Fibroblast of skin of abdomen (primary cell): ENCODE measurements at regions not wholly inside any gene's neighbourhood (a gene's known extent, or its start where the extent isn't known, plus 50 kb on each side); places are given as distances from the start of the nearest gene placed in this dataset.
"Not testable (repeated sequence)": the region's sequence is repeated elsewhere in the genome, so short reads cannot be mapped to it uniquely, and the experiment has no call there.

Source experiments
- DNase-seq: peaks from one replicate; pipeline ENCODE4 v3.0.0-alpha.2; 2013

DNA sequence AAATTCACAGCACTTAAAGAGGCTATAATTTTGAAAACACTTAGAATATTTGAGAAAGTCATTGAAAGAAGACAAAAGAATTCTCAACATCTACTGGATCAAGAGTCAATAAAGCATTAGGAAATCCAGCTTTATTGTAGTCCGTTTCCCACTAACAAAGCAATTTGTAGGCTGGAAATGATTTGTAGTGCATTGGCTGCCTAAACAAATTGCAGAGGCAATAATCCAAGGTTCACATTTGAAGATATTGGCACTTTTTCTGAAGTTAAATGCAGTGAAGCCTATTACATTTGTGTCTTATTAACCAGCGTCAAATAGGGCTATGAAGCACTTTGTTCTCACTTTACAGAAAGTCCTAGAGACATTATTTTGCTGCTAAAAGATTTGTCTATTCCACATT is 848.1 kb upstream of the SLITRK1 start:
- DNase-seq, result no peak

GRCh38 chr13:84705982-84706710 is 823.9 kb upstream of the SLITRK1 start:
- DNase-seq, result no peak

DNA sequence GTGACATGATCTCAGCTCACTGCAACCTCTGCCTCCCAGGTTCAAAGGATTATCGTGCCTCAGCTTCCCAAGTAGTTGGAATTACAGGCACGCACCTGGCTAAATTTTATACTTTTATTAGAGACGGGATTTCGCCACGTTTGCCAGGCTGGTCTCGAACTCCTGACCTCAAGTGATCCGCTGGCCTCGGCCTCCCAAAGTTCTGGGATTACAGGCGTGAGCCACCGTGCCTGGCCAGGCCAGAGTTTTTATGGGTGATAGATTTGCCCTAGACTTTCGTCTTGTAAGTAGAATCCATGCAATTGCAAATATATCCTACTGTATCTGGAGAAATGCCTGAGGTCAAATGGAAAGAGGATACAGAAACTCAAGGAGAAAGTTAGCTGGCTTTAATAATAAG is 819.9 kb upstream of the SLITRK1 start:
- DNase-seq, result no peak

DNA sequence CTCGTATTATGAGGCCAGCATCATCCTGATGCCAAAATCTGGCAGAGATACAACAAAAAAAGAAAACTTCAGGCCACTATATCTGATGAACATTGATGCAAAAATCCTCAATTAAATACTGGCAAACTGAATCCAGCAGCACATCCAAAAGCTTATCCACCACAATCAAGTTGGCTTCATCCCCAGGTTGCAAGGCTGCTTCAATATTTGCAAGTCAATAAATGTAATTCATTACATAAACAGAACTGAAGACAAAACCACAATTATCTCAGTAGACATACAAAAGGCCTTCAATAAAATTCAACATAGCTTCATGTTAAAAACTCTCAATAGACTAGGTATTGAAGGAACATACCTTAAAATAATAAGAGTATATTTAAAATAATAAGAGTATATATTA is 815.3 kb upstream of the SLITRK1 start:
- not testable (repeated sequence) for DNase-seq

DNA sequence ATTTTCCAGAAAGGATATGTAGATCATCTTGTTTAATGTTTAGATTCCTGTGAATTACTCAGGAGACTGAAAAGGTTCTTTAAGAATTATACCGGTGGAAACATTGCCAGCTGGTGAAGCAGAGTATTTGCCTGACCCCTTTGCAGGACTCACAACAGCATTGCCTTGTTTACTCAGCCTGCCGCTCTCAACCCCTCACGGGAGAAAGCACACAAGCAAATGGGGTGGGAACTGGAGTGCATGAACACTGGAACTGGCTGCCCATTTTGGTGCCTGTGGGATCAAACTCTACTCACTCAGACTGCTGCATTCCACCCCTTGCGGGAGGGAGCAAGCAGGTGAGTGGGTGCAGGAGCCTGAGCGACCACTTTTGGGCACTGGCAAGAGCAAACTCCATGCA is 804.7 kb upstream of the SLITRK1 start:
- DNase-seq, result no peak

DNA sequence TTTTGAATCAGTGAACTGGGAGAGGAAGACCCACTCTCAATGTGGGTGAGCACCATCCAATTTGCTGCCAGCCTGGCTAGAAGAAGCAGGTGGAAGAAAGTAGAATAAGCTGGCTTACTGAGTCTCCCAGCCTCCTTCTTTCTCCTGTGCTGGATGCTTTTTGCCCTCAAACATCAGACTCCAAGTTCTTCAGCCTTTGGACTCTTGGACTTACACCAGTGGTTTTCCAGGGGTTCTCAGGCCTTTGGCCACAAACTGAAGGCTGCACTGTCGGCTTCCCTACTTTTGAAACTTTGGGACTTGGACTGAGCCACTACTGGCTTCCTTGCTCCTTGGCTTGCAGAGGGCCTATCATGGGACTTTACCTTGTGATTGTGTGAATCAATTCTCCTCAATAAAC is 804.2 kb upstream of the SLITRK1 start:
- DNase-seq, result no peak

DNA sequence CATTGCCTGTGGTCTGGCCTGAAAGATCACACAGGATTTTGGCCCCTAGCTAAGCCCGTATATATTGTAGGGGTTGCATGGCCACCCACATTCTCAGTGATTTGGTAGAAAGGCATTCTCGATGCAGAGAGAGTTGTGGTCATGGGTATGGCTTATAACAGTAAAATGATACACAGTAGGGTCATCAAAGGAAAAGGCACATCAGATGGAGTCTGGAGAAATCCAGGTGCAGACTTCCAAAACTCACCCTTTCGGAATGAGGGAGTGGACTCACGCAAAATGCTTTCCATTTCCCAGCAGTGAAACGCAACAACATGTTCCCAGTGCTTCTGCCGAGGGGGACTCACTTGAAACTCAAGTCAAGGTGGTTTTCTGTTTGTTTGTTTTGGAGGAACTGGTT is 802.5 kb upstream of the SLITRK1 start:
- DNase-seq, result no peak

DNA sequence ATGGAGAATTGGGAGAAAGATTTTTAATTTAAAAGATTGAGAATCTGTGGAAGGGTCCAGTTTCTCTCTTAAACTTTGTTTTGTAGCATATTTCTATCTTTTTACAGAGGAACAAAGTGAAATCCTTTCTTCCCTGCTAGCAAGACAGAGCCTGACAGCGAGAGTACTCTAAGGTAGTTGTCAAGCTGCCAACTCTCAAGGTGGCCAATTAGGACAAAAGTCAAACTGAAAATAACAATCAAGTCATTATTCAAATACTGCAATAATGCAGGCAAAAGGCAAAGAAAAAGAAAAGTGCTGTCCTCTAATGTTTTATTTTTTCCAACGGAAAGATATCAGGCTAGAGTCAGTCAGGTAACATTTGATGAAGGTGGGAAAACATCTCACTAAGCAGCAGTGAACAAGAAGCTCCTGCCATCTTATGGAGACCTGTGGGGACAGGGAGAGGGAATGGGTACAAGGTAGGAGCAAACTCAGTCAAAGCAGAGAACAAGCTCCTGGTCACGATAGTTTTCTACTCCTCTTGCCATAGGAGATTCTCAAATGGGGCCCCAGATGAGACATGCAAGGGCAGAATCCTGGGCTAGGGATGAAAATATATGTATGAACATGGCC is 801.9 kb upstream of the SLITRK1 start:
- DNase-seq, result no peak

- no peak for DNase-seq
Observed at GRCh38 chr13:84683448-84683847, 801.2 kb upstream of the SLITRK1 start.

DNA sequence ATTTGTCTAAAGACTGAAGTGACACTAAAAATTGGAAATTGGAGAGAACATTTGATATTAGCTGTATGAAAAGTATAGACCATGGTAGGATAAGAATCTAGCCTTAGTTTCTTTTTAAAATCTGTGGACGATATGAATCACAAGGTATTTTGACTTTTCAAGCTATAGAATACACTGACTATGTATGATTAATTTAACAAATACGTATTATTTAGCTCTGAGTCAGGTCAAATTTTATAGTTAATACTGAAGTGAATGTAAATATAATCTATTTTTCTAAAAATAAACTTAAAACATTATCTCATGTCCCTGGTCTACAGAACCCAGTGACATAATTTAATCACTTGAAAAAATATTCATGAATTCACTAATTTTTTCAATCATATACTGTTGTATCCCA is 795.6 kb upstream of the SLITRK1 start:
- no peak for DNase-seq

DNA sequence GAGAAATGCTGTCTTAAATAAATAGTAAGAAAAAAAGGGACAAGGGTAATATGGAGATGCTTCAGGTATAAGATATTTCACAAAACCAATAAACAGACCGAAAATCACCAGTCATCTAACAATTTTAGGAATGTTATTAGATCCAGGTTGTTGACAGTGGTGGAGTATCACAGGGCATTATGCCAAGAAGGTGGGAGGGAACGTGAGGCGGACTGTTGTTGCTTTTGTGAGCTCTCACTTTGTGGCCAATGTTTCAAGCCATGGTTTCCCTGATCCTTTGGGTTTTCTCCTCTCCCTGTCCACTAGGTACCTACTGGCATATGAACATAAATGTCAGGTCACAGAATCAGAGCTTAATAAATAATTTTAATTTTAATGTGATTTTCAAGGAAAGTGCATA is 790.3 kb upstream of the SLITRK1 start:
- DNase-seq, result no peak

GRCh38 chr13:84670245-84670644 is 788.0 kb upstream of the SLITRK1 start:
- no peak for DNase-seq

DNA sequence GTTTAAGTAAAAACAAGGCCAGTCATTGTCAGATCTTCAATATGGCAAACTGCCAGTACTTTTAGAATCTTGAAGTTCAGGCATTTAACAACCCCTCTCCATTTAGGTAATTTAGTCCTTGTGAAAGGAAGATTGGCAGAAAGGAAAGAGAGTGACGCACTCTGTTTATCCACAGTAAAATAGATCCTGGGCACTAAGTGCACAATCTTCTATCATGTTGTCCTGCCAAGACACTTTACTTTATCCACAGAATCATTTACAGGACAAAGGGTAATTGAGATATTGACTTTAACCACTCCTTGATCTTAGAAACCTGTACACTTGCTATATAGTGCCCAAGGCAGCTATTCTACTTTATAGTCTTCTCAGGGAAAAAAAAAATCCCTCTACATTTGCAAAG is 786.4 kb upstream of the SLITRK1 start:
- no peak for DNase-seq

DNA sequence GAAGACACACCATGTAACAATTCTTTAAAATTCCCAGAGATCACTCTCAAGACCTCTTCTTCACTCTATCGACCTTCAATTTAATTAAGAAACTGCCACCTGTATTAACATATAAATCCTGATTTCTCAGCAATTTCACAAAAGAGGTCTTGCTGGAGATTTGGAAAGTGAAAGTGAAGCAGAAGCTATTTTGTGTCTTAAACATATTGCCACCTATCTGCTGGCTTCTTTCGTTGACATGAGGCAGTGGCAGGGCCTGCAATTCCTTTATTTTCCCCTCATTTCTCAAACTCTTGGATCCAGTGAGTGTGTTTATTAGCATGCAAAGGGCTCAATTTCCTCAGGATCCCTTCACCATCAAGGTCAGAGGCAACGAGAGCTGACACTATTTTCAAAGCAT is 780.2 kb upstream of the SLITRK1 start:
- no peak for DNase-seq

- no peak for DNase-seq
Observed at GRCh38 chr13:84661718-84662117, 779.4 kb upstream of the SLITRK1 start.

DNA sequence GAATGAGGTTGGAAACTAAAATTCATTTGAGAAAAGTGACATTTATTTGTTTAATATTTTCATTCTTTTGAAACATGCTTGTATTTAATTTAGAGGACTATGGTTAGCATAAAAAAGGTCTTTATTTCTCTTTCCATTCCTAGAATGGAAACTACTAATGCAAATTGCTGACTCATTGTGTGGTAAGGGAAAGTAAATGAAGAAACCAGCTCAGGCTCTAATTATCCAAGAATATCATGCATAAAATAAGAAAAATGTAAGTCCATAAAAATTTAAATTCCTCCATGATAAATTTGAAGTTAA is 777.0 kb upstream of the SLITRK1 start:
- peak; percentile 36 for DNase-seq

GRCh38 chr13:84658491-84659358 is 776.5 kb upstream of the SLITRK1 start:
- DNase-seq, result no peak

DNA sequence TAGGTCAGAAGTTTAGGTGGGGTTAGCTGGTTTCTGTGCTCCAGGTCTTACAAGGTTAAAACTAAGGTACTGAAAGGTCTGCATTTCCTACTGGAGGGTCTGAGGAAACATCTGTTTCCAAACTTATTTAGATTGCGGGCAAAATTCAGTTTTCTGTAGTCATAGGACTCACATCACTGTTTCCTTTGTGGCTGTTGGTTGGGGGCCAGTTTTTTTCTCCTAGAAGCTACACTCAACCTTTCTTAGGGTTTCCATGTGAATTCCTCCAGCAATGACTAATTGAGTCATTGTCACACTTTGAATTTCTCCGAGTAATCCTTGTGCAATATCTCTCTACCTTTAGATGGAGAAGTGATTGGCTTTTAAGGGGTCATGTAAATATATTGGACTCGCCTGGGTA is 773.4 kb upstream of the SLITRK1 start:
- peak; percentile 56 for DNase-seq

DNA sequence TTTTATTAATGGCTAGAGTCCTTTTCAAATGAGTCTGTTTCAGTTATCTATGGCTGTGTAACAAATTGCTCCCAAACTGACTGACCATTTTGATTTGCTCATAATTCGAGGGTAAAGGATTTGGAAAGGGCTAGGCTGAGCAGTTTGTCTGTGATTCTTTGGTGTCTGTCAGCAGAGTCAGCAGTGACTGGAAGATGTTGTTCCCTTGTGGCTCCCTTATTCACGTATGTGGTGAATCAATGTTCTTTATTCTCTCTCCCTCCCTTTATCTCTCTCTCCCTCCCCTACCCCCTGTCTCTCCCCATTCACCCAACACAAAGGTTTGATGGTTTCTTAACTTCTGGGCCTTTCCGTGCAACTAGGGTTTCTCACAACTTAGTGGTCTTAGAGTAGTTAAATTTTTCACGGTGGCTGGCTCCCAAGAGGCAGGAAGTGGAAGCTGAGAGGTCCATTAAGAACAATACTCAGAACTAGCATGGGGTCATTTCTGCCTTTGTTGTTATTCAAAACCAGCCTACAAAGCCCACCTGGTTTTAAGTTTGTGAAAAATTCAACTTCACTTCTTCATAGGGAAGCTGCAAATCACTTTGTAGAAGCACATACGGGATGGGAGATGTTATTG is 772.5 kb upstream of the SLITRK1 start:
- DNase-seq, result no peak

DNA sequence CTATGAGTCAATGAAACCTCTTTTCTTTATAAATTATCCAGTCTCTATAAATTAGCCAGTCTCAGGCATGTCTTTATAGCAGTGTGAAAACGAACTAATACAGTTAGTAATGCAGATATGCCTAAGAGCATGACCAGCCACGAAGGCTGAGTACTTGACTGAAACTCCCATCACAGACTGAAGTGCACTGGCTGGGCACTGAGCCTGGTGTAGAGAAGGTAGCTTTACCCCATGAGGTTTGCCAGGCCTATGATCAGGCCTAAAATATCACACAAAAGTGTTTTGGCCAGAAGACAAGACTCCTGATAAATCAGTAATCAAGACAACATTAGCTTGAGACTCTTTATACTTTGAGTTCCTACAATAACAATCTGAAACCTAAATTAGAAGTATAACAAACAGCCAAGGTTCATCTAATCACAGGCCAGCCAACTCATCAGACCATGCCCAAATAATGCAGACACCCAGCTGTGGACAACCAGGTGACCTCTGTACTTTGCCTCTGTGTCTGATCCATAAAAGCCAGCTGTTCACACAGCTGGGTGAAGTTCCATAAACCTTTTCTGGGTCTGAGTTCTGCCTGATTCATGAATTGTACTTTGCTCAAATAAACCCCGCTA is 771.8 kb upstream of the SLITRK1 start:
- no peak for DNase-seq

- no peak for DNase-seq
Observed at GRCh38 chr13:84651705-84652104, 769.4 kb upstream of the SLITRK1 start.

DNA sequence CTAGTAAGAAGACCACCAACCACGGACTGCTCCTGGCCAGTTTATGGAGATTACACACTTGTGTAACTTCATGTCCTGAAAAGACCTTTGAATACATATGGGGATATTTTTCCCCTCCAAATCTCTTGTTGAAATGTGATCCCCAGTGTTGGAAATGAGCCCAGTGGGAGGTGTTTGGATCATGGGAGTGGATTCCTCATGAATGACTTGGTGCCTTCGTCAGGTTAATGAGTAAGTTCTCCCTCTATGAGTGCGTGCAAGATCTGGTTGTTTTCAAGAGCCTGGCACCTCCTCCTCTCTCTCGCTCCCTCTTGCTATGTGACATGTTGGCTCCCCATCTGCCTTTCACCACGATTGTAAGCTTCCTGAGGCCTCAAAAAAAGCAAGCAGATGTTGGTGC is 769.0 kb upstream of the SLITRK1 start:
- peak; percentile 85 for DNase-seq

DNA sequence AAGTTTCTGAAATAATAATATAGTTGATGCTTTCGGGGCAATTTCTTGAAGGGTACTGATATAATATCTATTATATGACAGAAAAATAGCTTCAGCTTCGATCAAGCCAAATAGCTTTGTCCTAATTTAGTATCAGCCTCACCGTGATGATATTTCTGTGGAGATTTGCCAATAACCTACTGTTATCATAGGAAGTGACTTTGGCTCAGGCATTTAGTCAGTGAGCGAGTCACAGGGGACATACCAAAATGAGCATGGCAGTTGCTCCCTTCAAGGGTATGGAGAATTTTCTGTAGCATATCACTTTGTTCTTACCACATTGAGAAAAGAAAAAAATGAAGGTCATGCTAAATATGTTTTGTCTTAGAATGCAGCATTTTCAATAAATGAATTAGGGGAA is 767.6 kb upstream of the SLITRK1 start:
- DNase-seq, result peak; percentile 62
